Epithelial cell of esophagus (primary cell): ENCODE measurements at regions not wholly inside any gene's neighbourhood (a gene's known extent, or its start where the extent isn't known, plus 50 kb on each side); places are given as distances from the start of the nearest gene placed in this dataset.
A peak's percentile ranks its signal among the peaks of the same experiment; 100 is the strongest.

Experiments used
- DNase-seq: peaks from one replicate; pipeline ENCODE4 v3.0.0; 2010; ENCODE audit warnings: low read depth
- H3K4me3 ChIP-seq: 2 replicates; pipeline ENCODE4 v1.5.1; 2011; ENCODE audit warnings: mild to moderate bottlenecking, low read length, control low read depth
- CTCF ChIP-seq: IDR thresholded peaks from 2 replicates; pipeline ENCODE4 v1.5.1; 2011; ENCODE audit warnings: low read depth, mild to moderate bottlenecking, low read length, control low read depth, inconsistent platforms; ENCODE audit not compliant: insufficient read depth; ENCODE audit errors: missing control alignments

GRCh38 chr11:134730561-134731212 is 318.6 kb upstream of the B3GAT1 start:
- H3K4me3 ChIP-seq: no peak overlapping the region
- no peak for TF ChIP-seq CTCF
- no peak for DNase-seq

- no peak for DNase-seq
- no peak for TF ChIP-seq CTCF
Observed at GRCh38 chr11:134730101-134730500, 318.1 kb upstream of the B3GAT1 start.

GRCh38 chr11:134728186-134728585 is 316.1 kb upstream of the B3GAT1 start:
- no peak overlapping the region for H3K4me3 ChIP-seq
- TF ChIP-seq CTCF: no peak
- DNase-seq: no peak

More at GRCh38 chr11:134730101-134730500, 318.1 kb upstream of the B3GAT1 start:
- H3K4me3 ChIP-seq: no peak overlapping the region

- no peak for DNase-seq
- no peak for TF ChIP-seq CTCF
- H3K4me3 ChIP-seq: no peak overlapping the region
Observed at GRCh38 chr11:134727636-134728035, 315.6 kb upstream of the B3GAT1 start.

- H3K4me3 ChIP-seq: no peak overlapping the region
- TF ChIP-seq CTCF: no peak
- no peak for DNase-seq
Observed at GRCh38 chr11:134727204-134727603, 315.2 kb upstream of the B3GAT1 start.

GRCh38 chr11:134725716-134726639 is 313.9 kb upstream of the B3GAT1 start:
- TF ChIP-seq CTCF: peak; percentile 30
- no peak overlapping the region for H3K4me3 ChIP-seq
- no peak for DNase-seq
